ENCODE measurements at regions not wholly inside any gene's neighbourhood (a gene's known extent, or its start where the extent isn't known, plus 50 kb on each side); places are given as distances from the start of the nearest gene placed in this dataset.

DNA sequence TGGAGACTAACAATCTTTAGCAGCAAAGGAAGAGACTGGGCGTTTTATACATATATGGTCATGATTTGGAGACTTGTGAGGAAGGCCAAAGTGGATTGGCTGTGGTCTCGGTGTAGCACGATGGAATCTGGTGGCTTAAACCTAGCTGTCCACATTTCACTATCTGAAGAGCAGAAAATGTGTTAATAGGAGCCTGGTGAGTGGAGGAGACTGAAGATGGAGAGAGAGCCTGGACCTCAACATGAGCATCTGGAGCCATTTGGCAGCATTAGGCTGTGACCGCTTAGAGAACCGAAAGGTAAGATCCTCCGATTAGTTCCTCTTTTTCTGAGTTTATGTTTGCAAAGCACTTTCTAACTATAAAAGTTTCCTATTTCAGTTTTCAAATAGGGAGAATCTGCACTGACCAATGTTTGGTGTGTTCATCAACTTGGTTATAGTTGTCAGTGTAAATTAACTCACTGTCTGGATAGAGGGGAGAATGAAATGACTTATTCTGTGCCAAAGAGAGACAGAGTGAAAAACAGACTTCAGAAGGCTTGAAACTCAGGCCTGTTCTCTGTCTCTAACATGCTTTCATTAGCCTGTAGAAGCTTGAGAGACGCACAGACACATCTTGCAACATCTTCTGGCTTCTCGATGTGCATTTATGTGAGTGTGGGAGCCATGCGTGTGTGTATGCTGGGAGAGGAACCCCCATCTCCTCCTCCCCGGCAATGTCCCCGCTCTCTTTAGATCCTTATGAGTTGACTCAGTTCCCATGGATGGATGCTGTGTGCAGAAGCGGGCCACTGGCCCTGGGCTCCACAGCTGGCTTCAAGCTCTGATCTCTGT, 244.7 kb upstream of the TBL1XR1 start:
- TF ChIP-seq, protein P1, sequence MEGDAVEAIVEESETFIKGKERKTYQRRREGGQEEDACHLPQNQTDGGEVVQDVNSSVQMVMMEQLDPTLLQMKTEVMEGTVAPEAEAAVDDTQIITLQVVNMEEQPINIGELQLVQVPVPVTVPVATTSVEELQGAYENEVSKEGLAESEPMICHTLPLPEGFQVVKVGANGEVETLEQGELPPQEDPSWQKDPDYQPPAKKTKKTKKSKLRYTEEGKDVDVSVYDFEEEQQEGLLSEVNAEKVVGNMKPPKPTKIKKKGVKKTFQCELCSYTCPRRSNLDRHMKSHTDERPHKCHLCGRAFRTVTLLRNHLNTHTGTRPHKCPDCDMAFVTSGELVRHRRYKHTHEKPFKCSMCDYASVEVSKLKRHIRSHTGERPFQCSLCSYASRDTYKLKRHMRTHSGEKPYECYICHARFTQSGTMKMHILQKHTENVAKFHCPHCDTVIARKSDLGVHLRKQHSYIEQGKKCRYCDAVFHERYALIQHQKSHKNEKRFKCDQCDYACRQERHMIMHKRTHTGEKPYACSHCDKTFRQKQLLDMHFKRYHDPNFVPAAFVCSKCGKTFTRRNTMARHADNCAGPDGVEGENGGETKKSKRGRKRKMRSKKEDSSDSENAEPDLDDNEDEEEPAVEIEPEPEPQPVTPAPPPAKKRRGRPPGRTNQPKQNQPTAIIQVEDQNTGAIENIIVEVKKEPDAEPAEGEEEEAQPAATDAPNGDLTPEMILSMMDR (IDR thresholded peaks at IDR 0.05), result no peak
- TF ChIP-seq POLR2A (IDR thresholded peaks at IDR 0.05), result no peak

Measured in heart left ventricle (tissue), 13 donors.